ENCODE measurements at regions not wholly inside any gene's neighbourhood (a gene's known extent, or its start where the extent isn't known, plus 50 kb on each side); places are given as distances from the start of the nearest gene placed in this dataset.

GRCh38 chr13:100881291-100881864 is 206.8 kb upstream of the TMTC4 start:
- DNase-seq (ENCODE audit: low read depth) = no peak
- no peak overlapping the region for H3K4me3 ChIP-seq (ENCODE audit: low read depth, low read length)
- TF ChIP-seq CTCF (IDR thresholded peaks at IDR 0.05; ENCODE audit: insufficient read depth, low read depth, low read length, missing control alignments) = no peak

- DNase-seq (ENCODE audit: low read depth) = no peak
- H3K4me3 ChIP-seq (ENCODE audit: low read depth, low read length) = no peak overlapping the region
- TF ChIP-seq CTCF (IDR thresholded peaks at IDR 0.05; ENCODE audit: insufficient read depth, low read depth, low read length, missing control alignments) = no peak
These were observed 205.6 kb upstream of the TMTC4 start for GRCh38 chr13:100880166-100880565.

GRCh38 chr13:100879255-100879654 is 204.7 kb upstream of the TMTC4 start:
- no peak for TF ChIP-seq CTCF (IDR thresholded peaks at IDR 0.05; ENCODE audit: insufficient read depth, low read depth, low read length, missing control alignments)
- DNase-seq (ENCODE audit: low read depth) = no peak

GRCh38 chr13:100876044-100876403 is 201.4 kb upstream of the TMTC4 start:
- TF ChIP-seq CTCF (IDR thresholded peaks at IDR 0.05; ENCODE audit: insufficient read depth, low read depth, low read length, missing control alignments) = no peak
- no peak for DNase-seq (ENCODE audit: low read depth)
- H3K4me3 ChIP-seq (ENCODE audit: low read depth, low read length) = no peak overlapping the region

More at GRCh38 chr13:100879255-100879654, 204.7 kb upstream of the TMTC4 start:
- H3K4me3 ChIP-seq (ENCODE audit: low read depth, low read length) = no peak overlapping the region

- DNase-seq (ENCODE audit: low read depth) = peak; percentile 27
- TF ChIP-seq CTCF (IDR thresholded peaks at IDR 0.05; ENCODE audit: insufficient read depth, low read depth, low read length, missing control alignments) = no peak
These were observed 200.9 kb upstream of the TMTC4 start for GRCh38 chr13:100875392-100876043.

GRCh38 chr13:100872761-100873160 is 198.2 kb upstream of the TMTC4 start:
- H3K4me3 ChIP-seq (ENCODE audit: low read depth, low read length) = no peak overlapping the region
- DNase-seq (ENCODE audit: low read depth) = no peak
- no peak for TF ChIP-seq CTCF (IDR thresholded peaks at IDR 0.05; ENCODE audit: insufficient read depth, low read depth, low read length, missing control alignments)

More at GRCh38 chr13:100875392-100876043, 200.9 kb upstream of the TMTC4 start:
- H3K4me3 ChIP-seq (ENCODE audit: low read depth, low read length) = no peak overlapping the region

GRCh38 chr13:100870898-100871297 is 196.3 kb upstream of the TMTC4 start:
- no peak for DNase-seq (ENCODE audit: low read depth)
- TF ChIP-seq CTCF (IDR thresholded peaks at IDR 0.05; ENCODE audit: insufficient read depth, low read depth, low read length, missing control alignments) = no peak
- no peak overlapping the region for H3K4me3 ChIP-seq (ENCODE audit: low read depth, low read length)

All from GM12865 (cell line).